T1000 (cell line): ENCODE measurements at regions not wholly inside any gene's neighbourhood (a gene's known extent, or its start where the extent isn't known, plus 50 kb on each side); places are given as distances from the start of the nearest gene placed in this dataset.

Experiments used
- DNase-seq: peaks from one replicate; lab custom pipeline; 2025; ENCODE audit warnings: mixed read lengths; lab: John Stamatoyannopoulos, UW

DNA sequence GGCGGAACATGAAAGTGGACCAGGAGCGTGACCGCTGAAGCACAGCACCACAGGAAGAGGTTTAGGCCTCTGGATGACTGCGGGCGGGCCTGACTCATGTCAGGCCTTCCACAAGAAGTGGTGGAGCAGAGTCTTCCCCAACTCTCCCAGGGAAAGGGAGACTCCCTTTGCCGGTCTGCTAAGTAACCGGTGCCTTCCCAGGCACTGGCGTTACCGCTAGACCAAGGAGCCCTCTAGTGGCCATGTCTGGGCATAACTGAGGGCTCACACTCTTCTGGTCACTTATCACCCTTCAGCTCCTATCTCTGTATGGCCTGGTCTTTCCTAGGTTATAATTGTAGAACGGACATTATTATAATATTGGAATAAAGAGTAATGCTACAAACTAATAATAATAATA, 1931.9 kb downstream of the TP53TG3F start:
- DNase-seq = no peak

DNA sequence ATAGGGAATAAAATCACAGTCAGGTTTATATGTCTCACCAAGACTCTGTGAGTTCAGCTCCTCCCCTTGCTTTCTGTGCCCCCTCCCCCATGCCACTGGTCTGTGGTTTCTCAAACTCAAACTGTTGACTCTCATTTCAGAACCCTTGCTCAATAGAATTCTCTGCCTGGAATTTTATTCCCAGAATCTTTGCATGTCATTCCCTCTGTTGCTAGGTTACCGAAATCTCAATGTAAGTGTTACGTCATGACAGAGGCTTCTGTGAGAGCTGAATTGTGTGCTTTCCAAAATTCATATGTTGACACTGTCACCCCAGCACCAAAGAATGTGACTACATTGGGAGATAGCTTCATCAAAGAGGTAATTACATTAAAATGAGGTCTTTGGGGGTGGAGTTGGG, 1938.8 kb downstream of the TP53TG3F start:
- no peak for DNase-seq

GRCh38 chr16:35399133-35399532, 1939.7 kb downstream of the TP53TG3F start:
- no peak for DNase-seq

DNA sequence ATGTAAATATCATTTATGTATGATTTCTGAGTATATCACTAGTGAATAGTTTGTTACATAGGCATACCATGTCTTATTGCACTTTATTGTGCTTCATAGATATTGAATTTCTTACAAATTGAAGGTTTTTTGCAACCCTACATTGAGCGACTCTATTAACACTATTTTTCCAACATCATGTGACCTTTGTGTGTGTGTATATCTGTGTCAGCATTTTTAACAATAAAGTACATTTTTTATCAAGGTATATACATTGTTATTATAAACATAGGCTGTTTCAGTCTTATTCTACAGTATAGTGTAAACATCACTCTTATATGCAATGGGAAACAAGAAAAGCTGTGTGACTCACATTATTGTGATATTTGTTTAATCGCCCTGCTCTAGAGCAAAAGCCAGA, 1944.9 kb downstream of the TP53TG3F start:
- DNase-seq = no peak

DNA sequence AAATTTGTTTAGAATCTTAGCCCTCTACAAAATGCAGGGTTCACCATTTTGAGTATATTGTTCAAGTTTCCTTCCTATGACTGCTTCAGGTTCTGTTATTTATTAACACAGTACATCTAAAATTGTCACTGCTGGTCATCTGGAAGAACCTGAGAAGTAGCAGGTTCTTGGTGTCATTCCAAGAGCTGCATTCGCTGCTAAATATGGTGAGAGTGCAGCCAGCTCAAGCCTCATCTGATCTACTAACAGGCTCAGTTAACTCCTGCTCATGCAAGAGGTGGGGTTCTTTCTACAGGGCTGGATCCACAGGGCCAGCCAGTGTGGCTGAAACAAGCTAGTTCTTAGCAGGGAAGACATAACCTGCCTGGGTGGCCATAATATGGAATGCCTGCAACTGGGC, 1946.1 kb downstream of the TP53TG3F start:
- no peak for DNase-seq

GRCh38 chr16:35409503-35409902, 1950.1 kb downstream of the TP53TG3F start:
- no peak for DNase-seq

- no peak for DNase-seq
Measured at GRCh38 chr16:35410438-35410837, 1951.0 kb downstream of the TP53TG3F start.

DNA sequence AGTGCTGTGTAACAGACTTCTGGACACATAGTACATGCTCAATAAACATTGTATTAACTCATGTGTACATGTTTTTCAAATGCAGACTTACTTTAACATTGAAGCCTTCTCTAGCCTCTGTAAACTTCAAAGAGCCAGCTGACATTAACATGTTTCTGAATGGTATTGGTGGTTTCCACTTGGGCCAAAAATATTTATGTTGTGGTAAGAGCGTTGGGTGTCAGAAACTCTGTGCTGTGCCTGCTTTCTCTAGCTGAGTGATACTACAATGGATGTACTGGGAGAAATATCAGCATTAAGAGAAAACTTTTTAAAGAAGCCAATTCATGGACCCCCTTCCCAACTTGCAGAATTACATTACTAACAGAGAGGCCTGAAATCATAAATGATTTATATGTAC, 1951.7 kb downstream of the TP53TG3F start:
- no peak for DNase-seq

GRCh38 chr16:35414139-35414538, 1954.7 kb downstream of the TP53TG3F start:
- DNase-seq = no peak

GRCh38 chr16:35414563-35414962, 1955.2 kb downstream of the TP53TG3F start:
- DNase-seq = no peak

- no peak for DNase-seq
Measured at GRCh38 chr16:35425270-35425669, 1965.9 kb downstream of the TP53TG3F start.

- no peak for DNase-seq
Measured at GRCh38 chr16:35431829-35432663, 1972.6 kb downstream of the TP53TG3F start.

DNA sequence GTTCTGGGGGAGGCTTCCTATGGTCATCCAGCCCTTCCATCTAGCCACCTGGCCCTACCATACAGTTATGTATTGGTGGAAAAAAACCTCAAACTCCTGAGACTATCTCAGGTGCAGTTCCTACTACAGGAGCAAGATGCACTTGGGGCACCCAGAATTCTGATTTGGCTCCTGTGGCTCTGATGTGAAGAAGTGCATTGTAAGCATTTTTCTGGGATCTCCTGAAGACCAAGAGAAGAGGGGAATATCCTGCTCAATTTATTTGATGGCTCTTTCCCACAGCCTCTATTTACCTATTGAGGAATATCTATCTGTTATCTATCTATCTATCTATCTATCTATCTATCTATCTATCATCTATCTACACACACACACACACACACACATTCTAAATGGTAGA, 1981.5 kb downstream of the TP53TG3F start:
- no peak for DNase-seq

DNA sequence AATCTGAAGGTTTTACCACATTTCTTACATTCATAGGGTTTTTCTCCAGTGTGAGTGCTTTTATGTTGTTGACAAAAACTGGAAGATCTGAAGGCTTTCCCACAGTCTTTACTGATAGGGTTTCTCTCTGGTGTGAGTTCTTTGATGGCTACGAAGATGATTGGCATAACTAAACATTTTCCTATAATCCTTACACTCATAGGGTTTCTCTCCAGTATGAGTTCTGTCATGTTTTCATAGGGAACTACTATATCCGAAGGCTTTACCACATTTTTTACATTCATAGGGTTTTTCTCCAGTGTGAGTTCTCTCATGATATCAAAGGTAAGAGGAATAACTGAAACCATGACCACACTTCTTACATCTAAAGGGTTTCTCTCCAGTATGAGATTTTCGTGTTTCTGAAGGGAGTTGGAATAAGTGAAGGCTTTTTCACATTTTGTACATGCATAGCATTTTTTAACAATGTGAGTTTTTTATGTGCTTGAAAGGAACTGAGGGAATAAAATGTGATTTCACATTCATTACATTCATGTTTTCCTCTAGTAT, 1987.7 kb downstream of the TP53TG3F start:
- no peak for DNase-seq

DNA sequence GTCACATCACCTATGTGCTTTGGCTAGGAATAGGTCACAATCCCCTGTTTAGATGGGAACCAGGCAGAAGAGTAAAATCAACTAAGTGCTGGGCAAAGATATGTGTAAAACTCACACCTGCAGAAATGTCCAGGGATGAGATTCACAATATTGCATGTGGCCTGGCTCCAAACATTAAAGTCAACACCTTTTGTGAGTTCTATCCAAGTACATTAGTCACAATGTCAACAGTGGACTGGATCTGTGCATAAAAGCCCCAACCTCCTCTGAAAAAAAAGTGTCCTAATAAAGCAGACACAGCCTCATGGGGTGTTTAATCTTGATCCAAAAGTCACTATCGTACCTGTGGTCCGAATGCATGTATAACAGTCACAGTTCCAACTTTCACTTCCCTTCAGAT, 1990.3 kb downstream of the TP53TG3F start:
- DNase-seq = no peak

- no peak for DNase-seq
Measured at GRCh38 chr16:35450648-35451047, 1991.2 kb downstream of the TP53TG3F start.

DNA sequence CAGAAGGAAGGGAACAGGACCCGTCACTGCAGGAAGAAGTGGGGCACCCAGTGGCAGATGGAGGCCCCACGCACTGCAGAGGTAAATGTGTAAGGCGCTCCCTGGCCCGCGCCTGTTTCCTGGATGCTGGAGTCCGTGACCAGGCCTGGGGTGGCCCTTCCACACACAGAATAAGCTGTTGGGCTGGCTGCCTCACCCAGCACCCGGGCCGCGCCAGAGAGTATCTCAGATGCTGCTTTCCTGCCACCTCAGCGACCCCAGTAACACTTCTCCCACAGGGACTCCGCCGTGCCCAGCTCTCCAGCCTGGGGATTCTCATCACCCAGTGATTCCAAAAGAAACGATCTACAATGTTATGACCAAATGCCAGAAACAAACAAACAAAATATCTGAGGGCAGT, 1993.1 kb downstream of the TP53TG3F start:
- DNase-seq = no peak

DNA sequence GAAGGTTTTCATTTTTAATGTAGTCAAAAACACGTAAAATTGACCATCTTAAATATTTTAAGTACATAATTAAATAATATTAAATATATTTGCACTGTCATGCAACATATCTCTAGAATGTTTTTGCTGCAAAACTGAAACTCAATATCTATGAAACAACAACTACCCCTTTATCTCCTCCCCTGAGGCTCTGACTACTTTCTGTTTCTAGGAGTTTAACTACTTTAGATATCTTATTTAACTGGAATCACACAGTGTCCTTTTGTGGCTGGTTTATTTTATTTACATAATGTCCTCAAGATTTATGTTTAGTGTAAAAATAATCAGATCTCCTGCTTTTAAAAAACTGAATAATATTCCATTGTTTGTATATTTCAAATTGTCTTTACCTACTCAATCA, 2003.9 kb downstream of the TP53TG3F start:
- DNase-seq = no peak

DNA sequence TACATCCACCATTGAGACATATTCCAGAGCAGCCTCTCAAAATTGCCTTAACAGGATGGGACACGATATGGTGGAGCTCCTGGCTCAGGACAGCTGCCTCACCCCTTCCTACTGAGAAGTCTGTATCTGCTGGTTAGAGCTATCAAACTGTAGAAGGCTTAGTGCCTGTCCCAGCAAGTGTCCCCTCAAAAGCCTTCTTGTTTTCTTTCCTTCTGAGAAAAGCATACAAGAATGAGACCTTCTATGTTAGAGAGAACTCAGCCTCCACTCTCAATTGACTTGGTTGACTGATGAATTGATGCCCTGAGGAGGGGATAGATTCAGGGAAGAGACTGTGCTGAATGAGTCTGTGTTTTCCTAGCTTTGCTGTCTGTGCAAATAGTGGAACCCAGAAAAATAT, 2020.9 kb downstream of the TP53TG3F start:
- DNase-seq = no peak

DNA sequence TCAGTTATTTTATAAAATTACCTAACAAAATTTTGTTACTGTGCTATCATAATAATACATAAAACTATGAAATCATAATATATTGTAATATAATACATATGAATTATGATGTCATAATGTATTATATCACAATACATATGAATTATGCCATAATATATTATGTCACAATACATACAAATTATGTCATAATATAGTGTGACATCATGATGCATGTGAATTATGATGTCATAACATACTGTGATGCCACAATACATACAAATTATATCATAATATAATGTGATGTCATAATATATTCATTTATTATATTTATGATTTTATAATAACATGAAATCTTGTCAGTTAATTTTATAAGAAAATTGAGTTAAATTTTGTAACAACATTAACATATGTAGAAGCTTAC, 2021.6 kb downstream of the TP53TG3F start:
- no peak for DNase-seq

DNA sequence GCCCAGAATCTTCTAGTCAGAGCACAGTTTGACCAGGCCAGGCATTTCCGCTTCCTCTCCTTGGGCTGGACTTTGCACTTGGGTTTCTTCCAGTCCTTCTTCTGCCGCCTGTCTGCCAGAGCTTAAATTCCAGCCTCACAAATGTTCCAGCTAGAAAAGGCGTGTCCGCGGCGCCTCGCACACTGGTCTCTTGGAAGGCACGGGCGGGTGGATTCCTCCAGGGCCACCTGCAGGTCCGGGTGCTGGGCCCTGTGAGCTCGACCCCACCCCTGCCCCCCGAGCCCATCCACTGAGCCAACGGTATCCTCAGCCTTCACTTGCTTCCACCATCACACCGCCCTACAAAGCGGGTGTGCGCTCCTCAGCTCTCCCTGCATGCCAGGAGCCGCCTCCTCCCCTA, 2026.5 kb downstream of the TP53TG3F start:
- no peak for DNase-seq

DNA sequence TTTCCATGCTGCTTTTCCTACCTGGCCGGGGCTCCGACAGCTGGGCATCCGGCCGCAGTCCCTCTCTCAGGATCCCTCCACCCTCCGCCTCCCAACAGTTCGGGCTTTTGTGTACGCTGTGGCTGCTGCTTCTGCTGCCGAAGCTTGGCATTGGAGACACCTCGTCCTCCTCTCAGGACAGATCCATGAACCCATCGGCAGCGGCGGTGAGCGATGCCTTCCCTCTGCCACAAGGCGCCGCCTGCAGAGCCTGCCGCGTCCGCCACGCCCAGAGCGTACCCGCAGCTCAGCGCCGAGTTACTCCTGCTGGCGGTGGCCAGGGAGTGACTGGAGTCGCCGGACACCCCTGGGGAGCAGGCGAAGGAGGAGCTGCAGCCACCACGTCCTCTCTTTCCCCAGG, 2032.8 kb downstream of the TP53TG3F start:
- no peak for DNase-seq

DNA sequence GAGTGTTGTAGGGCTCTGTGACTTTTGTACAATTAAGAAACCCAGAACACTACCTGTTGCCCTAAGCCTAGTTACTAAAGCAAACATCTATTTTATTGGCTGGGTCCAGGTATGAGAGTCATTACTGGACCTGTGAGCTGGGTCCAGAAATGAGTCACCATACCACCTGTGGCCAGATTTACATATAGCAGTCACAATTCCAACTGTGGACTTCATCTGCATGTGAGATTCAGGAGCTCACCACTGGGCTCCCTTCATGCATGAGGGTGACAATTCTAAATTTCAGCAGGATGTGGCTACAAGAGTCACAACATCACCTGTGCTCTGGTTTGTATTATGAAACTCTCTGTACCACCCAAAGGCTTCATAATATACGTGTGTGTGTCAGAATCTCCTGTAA, 2038.0 kb downstream of the TP53TG3F start:
- no peak for DNase-seq
